NCI-H2227 treated with DMSO at 0.1 percent for 48 hours (cell line): ENCODE measurements at regions not wholly inside any gene's neighbourhood (a gene's known extent, or its start where the extent isn't known, plus 50 kb on each side); places are given as distances from the start of the nearest gene placed in this dataset.

Experiments used
- DNase-seq: peaks from one replicate; lab custom pipeline; 2025; lab: John Stamatoyannopoulos, UW

DNA sequence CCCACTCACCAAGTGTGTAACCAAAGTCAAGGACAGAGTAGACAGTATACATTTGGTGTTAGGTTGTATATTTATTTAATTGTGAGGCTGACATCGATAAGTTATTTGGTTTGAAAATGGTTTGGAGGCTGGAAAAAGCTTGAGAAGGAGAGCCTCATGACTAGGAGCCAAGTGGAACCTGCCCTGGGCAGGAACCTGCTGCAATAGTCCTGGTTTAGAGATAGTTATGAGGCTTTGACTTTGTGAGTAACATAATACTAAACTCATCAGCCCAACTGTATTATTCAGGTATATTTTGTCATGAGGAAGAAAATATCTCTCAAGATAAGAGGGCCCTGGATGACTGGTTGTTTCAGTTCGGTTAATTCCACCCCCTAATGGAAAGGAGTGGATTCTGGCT lies 234.3 kb upstream of the CYRIA start:
- no peak for DNase-seq

DNA sequence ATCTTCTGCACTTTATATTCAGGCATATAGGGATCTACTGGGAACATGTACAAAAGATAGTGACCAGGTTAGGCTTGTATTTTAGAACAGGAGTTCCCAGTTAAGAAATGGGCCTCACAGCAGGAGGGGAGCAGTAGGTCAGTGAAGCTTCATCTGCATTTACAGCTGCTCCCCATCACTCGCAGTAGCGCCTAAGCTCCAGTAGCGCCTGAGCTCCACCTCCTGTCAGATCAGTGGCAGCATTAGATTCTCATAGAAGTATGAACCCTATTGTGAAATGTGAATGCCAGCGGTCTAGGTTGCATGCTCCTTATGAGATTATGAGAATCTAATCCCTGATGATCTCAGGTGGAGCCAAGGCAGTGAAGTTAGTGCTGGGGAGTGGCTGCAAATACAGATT lies 224.4 kb upstream of the CYRIA start:
- no peak for DNase-seq

DNA sequence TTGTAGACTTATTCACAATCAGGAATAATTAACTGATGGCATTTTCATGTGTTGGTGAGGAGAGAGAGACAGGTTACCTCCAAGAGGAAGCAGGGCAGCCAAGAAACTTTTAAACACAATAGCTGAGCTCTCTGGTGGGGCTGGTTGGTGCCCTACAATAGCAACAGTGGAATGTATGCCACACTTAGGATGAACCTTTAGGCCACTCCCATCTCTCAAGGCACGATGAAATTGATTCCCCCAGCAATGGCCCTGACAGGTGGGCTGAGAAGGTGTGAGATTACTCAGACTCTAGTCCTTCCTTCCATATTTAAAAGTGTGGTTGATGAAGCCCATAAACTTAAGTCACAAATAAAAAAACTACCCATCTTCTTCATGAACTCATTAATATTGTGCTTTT lies 219.4 kb upstream of the CYRIA start:
- no peak for DNase-seq

DNA sequence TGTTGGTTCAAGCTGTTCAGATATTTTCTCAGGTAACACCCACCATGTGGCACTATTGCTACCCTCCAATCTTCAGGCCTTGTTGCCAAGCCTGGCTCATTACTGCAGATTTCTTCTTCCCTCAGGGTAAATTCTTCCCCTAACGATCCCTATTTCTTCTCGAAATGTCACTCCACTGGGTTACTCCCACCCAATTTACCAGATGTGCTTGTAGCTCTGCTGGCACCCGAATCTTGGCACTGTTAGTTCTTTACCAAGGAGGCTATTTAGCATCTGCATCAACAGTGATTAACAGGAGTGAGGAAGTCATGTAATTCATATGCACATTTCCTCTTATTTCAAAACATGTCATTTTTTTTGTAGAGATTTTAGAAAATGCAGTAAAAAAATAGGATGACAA lies 217.1 kb upstream of the CYRIA start:
- no peak for DNase-seq

DNA sequence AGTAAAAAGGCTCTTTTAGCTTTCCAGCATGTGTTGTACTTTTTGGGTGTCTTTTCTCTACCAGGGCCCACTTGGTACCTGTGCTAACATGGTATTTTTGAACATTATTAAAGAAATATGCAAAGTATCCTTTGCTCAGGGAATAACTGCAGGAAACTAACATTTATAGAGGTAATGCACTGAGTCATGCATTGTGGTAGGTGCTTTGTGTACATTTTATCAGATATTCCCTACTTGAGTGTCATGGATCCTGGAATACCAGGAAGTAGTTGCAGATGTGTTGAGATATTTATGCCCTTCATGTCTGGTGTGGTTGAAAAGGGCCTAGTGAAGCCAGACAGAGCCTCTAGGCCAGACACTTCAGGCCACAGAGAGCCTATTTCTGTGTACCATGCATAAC lies 215.5 kb upstream of the CYRIA start:
- no peak for DNase-seq

DNA sequence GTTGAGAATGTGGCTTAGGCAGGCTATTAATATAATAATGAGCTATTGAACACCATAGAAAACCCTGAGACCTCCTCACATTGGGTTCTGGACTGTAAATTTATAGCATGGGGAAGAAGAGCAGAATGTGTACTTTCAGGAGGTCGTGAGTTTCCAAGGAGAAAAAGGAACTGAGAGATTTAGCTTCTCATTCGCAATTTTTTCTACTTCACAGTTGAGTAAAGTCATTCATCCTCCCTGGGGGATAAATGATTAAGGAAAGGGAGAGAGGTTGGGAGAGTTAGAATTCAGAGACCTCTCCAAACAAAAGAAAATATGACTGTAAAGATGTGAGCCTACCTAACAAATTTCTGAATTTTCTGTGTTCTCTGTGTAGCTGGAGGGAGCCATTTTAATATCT lies 205.8 kb upstream of the CYRIA start:
- no peak for DNase-seq

DNA sequence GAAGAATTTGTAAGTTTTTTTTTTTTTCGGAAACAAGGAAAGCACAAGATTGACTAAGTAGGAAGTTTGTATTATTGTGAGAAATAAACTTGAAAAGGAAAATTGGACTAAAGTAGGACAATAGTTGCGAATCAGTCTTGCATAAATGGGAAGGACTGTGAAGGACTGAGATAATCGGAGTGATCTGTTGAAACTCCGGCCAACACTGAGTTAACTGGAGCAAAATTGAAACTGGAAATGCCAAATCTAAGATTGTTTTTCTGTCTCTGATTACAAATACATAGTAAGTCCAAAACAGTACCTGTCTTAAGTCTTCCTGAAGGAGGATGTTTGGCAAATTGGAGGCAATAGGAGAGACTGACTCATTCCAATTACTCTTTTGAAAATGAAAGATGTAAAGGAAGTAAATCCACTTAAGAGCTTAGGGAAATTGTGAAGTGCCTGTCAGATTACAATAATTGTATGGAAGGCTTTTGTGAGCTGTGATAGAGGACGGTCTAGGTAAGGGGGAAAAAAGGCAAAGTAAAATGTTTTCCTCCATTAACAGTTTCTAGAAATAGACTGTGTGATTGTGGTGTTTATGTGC lies 204.9 kb upstream of the CYRIA start:
- peak; percentile 79 for DNase-seq

DNA sequence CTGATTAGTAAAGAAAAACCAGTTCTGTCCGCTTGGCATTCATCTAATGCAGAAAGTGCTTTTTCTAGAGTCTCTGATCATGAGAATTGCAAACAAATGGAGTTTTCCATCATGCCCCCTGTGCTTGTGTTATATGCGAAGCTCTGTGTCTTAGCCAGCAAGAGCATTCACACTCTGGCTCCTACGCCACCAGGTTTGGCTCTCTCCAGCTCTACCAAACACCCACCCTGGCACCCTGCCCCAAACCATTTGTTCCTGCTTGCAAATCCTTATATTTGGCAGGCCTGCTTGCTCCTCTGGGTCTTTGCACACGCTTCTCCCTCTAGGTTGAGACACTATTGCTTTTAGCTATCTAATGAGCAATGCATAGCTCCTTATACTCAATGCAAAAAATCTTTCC lies 204.1 kb upstream of the CYRIA start:
- no peak for DNase-seq

DNA sequence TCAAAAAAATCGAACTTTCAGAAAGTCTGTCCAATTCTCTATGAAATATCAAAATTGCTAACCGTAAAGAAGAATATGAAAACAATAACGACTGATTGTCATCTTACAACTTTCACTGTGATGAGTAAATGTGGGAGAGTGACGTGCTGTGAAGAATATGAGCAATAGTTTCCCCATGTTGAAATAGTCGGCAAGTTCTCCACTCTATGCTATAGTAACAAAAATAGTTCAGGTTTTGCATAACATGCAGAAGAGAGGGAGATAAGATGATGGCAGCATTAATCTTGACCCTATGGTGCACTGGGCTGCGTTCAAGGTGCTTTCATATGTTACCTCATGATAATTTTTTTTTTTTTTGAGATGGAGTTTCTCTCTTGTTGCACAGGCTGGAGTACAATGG lies 196.8 kb upstream of the CYRIA start:
- no peak for DNase-seq

DNA sequence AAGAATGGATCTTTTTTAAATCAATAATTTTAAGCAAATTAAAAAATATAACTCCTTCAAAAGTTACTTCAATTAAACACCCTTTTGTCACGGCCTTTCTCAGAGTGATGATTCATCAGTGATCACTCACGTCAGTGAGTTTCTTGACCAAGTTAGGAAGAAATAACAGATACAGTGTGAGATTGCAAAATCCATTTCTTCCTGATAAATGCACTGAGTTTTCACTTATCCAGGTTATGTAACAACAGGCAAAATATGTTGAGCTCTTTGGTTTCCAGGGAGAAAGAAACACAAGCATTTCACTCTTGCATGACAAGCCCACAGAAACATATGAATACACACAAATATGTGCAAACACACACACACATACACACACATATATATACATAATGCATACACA lies 195.9 kb upstream of the CYRIA start:
- no peak for DNase-seq

DNA sequence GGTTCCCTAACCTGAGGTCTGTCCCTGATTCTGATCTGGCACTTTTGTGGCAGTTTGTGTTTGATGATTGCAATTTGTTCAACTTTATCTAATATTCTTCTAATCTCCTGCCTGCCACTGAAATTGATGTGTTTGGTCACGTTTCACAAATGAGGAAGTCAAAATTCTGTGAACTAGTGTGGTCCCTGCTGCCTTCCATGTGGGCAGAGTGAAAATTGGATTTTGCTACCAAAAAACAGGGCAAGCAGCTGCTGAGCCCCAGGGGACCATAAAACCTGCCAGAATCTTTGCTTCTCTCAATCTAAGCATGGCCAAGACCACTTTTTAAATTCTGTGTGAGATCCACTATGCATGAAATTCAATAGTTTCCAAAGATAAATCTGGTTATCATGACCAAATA lies 195.5 kb upstream of the CYRIA start:
- DNase-seq, result no peak

DNA sequence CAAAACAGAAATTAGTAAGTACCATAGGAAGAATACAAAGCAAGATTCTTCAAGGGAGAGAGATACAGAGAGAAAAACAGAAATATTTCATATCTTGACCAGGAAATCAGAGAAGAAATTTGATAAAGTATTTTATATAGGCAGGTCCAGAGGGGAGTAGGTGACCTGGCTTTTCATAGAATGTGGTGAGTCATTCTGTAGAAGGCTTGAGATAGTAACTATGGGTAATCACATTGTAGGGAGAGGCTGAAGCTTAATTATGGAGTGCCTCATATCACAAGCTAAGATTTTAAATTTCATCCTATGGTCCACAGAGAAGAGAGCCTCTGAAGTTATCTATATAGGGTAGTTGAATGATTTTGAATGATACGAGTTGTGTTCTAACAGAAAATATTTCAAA lies 195.0 kb upstream of the CYRIA start:
- no peak for DNase-seq

DNA sequence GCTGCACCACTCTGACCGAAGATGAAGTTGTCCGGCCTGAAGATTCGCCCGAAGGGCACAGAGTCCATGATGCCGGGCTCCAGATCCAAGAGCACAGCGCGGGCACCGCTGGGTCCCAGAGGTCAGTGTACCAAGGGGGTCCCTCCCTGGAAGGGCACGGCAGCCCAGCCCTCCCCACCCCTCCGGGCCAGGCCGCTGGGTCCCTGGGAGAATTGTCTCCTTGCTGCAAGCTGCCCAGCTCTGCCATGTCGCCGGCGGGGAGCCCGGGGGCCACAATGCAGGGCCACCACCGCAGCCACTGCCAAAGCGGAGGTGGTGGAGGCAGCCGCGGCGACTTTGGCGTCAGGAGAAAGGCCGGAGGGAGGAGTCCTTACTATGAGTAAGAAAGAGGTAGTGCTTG lies 189.5 kb upstream of the CYRIA start:
- no peak for DNase-seq

DNA sequence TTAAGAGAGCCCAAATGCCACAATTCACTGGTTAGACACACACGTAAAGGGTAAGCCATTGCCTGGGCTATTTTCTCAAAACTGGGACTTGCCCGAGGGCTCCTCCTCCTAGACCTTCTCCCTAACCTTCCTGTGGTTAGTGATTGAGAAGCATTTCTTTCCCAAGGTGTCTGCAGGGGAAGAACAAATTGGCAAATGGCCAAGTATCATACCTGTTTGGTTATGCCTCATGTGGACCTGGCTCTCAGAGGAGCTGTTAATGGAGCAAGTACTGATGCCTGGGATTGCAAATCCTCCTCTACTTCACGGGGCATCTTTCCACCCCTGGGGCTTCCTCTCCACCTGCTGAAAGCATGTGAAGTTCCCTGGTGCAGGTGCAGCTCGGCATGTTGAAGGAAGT lies 187.5 kb upstream of the CYRIA start:
- no peak for DNase-seq

DNA sequence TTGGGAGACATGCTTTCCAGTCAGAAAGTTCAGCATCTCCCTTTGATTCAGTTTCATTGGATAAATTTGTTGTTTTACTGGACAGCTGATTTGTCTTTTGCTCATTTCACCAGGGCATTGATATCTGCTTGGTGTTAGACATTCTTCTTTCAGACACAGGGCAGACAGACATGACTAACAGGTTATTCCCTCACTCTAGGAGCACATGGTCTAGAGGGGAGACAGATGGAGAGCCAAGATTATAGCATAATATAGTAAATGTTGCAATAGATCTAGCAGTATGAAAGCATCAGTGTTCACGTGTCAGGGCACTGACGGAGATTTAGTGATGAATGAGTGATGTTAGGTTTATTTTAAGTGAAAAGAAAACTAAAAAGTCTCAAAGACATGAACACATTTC lies 187.0 kb upstream of the CYRIA start:
- DNase-seq, result no peak

DNA sequence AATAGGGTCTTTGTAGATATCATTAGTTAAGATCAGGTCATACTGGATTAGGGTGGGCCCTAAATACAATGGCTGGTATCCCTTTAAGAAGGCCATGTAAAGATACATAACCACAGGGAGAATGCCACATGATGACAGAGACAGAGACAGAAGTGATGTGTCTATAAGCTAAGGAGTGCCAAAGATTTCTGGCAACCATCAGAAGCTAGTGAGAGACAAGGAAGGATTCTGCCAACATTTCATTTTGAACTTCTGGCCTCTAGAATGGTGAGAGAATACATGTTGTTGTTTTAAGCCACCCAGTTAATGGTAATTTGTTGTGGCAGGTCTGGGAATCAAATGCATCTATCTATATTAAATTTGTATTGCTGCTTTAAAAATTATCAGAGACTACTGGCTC lies 185.5 kb upstream of the CYRIA start:
- DNase-seq, result no peak

DNA sequence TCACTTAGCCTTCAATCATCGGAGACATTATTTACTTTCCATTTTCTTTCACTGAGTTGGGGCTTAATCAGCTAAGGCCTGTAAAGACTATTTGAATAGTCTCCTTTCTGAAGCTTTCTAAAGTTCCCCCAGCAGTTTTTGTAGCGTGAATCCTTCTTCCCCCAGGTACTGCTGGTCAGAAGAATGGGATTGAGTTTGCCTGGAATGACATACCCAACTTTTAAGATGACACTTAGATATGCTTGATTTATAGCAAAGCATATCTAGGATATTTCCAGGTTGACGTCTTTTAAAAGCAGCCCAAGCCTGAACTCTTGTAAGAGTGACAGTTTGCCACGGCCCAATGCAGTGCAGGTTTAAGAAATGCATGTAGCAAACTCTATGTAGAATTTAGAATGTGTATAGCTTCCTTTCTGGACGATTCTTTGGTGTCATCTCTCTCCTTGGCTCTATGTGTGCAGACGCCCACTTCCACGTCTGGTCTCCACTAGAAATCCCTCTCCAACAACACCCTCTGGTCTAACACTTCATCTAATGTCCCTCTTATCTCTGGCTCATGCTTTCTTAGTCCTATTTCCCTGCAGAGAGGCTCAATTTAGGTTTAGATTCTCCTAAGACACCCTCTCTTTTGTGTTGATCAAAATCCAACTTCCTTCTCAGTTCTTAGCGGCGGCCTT lies 175.0 kb upstream of the CYRIA start:
- no peak for DNase-seq

DNA sequence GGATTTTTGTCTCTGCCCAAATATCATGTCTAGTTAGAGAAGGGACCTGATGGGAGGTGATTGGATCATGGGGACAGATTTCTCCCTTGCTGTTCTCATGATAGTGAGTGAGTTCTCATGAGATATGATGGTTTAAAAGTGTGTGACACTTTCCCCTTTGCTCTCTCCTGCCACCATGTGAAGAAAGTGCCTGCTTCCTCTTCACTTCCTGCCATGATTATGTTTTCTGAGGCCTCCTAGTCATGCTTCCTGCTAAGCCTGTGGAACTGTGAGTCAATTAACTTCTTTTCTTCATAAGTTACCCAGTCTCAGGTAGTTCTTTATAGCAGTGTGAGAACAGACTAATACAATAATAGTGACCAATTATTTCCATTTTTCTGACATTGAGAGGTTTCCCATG lies 167.3 kb upstream of the CYRIA start:
- DNase-seq, result no peak

DNA sequence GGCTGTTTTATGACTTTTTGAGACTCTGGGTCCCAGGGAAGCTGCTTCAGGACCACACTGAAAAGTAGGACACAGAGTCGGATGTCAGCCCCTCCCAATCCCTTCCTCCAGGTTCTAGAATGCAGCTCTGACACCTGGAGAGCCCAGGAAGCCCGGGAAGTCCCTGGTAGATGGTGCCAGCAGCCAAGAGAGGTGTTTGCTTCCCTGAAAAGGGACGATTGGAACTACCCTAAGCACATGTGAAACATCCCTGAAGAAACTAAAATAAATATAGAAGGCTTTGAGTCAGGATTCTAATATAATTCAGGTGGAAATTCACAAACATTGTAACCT lies 163.2 kb upstream of the CYRIA start:
- no peak for DNase-seq

DNA sequence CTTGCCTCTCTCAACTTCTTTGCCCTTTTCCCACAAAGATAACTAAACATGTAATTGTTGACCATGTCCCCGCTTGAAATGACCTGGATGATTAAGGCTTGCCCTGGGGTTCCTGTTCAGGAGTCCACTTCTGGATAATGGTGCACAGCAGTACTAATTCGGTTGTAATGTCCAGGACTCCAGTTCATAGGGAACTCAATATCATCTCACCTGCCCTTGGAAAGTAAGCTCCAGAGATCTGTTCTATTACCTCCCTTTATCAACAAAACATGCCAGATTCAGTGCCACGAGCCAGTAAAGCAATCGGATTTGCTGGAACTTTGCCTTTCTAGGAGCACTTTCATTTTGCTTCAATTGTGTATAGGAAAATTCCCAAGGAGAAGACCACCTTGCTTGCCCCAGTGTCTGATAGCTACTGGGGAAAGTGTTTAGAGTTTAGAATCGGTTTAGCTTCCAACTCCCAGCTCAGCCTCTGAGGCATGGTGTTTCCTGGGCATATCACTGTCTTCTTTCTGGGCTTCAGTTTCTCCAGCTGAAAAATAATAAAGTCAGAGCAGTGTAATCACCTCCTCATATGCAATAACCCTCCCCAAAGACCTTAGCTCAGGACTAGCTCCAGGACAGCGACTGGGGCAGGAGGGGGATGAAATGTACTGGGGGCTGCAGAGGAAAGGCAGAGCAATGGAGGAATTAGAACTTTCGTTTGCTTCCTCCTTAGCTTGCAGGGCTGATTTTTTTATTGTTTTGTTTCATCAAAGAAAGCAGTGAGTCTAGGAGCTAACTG lies 162.6 kb upstream of the CYRIA start:
- no peak for DNase-seq

DNA sequence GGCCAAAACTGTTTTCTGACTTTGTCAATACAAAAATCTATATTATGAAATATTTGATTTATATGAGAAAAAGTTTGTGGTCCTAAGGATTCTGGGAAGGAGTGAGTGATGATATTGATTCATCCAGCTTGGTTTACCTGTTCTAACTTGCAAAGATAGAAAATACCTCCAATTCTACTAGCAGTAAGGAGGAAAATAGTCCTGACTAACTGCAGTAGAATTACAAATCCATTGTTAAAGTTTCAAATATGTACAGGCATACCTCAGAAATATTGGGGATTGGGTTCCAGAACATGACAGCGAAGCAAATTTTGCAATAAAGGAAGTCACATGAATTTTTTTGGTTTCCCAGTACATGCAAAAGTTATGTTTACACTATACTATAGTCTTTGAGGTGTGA lies 158.8 kb upstream of the CYRIA start:
- no peak for DNase-seq

DNA sequence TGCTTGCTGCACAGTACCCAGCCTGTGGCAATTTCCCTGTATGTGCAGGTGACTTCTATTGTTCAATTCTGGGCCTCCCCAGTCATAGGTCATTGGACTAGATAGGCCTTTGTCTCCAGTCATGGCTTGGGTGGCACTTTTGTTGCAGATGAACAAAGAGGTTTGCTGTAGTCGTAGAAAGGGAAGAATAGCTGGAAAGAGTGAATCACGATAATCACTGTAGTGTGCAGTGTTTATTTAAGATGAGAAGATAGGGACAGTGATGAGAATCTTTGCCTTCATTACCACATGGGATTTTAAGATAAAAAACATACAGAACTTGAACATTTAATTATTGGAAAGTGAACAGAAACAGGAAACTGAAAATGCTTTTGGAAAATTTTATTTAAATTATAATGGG lies 156.1 kb upstream of the CYRIA start:
- DNase-seq, result no peak

DNA sequence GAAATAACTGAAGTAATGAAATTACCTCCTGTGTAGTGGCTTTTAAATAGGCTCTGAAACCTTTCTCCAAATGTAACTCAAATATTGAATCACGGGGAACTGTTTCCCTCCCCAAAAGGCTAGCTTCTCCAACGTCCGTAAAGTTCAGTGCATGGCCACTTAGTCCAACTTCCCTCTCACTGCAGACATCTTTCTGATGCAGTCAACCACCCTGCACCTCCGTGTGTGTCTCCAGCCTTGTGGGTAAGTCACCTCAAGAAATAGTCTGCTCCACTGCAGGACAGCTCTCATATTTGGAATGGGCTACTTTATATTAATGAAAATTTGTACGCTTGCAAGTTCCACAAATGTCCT lies 152.5 kb upstream of the CYRIA start:
- DNase-seq, result no peak
